GM19023 (cell line): ENCODE measurements at regions not wholly inside any gene's neighbourhood (a gene's known extent, or its start where the extent isn't known, plus 50 kb on each side); places are given as distances from the start of the nearest gene placed in this dataset.
A peak's percentile ranks its signal among the peaks of the same experiment; 100 is the strongest.
"Not testable (repeated sequence)": the region's sequence is repeated elsewhere in the genome, so short reads cannot be mapped to it uniquely, and the experiment has no call there.

Experiments
- ATAC-seq: cut with Tn5 transposase; IDR thresholded peaks from one replicate; pipeline ENCODE4 v1.9.1; 2021; ENCODE audit warnings: mild to moderate bottlenecking, moderate library complexity; ENCODE audit not compliant: unreplicated experiment

DNA sequence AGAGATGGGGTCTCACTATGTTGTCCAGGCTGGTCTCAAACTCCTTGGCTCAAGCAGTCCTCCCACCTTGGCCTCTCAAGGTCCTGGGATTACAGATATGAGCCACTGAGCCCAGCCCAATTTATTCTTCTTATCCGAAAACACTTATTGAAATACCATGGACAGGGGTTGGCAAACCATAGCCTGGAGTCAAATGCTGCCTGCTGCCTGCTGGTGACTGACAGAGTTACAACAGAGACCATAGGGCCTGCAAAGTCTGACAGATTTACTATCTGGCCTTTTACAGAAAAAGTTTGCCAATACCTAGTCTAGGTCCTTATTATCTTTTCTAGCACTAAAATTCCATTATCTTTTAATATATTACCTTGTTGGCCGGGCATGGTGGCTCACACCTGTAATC is 87.1 kb upstream of the ZNF281 start:
- ATAC-seq = no peak

DNA sequence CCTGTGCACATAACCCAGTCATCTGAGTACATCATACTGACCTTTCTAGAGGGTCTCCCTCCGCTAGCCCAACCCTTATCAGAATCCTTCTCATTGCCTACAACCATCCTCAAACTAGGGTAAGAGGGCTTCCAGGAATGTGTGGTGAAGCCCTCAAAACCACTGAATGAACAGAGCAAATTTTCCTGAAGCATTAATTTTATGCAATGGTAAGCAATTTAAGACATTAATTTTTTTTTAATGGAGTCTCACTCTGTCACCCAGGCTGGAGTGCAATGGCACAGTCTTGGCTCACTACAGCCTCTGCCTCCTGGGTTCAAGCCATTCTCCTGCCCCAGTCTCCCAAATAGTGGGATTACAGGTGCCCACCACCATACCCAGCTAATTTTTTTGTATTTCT is 86.1 kb upstream of the ZNF281 start:
- ATAC-seq = no peak

DNA sequence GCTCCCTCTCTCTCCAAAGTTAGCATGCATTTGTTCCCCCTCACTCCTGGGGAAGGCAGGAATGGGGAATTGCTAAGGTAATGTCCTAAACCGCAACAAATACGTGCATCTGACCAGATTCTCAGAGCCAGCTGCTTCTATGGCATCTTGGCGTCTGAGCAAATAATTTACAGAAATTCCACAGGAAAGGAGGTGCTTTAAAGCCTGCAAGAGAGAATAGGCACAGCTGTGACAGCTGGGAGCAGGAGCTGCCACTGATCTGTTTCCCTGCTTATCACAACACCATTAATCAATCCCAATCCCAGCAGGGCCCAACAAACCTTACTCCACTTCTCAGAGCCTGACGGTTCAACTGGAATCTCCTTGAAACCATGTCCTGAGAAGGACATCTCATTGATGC is 83.5 kb upstream of the ZNF281 start:
- no peak for ATAC-seq

DNA sequence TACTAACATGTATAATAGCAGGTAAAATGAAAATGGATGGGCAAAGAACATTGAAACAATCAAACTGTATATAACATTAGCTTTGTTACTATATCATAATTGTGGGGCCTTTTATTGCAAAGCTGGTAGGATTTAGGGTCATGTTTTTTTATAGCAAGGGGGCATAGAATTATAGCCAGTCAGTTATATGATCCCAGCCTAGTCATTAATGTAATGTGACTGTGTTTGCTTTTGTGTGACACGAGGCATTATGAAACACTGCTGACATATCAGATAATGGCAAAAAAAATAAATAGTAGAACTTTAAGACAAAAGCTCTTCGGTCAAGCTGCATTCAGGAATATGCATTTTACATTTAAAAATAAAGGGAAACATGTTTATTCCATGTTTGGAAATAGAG is 81.3 kb upstream of the ZNF281 start:
- ATAC-seq = no peak

DNA sequence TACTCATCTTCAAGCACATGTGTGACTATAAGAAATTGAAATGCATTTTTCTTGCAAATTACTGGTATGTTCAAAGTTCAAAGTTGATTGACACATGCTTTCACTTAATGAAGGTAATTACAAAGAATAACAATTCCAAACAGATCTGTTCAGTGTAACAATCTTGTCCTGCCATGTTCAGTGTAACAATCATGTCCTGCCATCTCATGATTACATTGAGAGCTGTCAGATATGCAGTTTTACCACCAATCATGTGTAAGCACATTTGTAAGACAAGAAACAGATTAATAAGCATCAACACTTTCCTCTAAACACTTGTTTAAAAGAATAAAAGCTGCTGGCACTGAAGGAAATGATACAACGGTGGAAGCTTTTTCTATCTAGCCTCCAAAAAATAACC is 80.3 kb upstream of the ZNF281 start:
- ATAC-seq = no peak

DNA sequence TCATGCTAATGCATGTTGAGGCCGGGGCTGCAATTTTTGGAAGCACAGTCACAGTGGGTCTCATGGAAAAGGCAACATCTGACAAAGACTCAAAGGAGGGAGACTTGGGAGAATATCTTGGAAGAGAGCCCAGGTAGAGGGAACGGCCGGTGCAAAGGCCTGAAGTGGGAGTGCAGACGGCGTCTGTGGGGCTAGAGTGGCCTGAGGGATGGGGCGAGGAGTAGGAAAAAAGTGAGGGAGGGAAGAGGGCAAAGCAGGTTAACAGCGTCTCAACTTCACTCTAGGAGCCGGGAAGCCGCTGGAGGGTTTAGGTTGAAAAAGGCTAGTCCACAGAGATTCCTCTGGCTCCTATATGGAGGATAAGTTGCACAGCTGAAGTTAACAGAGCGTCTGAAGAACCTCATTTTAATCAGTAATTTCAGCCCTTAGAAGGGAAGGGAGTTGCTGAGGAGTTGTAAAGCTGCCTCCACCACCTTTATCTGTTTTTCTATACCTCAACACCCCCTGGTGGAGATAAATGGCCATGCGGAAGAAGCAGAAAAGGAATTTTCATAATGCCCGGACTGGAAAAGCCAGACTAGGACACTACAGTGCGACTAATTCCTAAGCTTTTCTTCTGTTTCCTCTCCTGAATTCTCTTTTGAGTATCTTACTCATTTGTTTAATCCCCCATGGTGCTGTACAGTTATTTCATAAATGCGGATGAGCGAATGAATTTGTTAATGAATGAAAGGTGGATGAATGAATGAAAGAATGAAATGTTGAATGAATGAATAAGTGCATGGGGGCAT is 78.7 kb upstream of the ZNF281 start:
- ATAC-seq = peak; percentile 53

DNA sequence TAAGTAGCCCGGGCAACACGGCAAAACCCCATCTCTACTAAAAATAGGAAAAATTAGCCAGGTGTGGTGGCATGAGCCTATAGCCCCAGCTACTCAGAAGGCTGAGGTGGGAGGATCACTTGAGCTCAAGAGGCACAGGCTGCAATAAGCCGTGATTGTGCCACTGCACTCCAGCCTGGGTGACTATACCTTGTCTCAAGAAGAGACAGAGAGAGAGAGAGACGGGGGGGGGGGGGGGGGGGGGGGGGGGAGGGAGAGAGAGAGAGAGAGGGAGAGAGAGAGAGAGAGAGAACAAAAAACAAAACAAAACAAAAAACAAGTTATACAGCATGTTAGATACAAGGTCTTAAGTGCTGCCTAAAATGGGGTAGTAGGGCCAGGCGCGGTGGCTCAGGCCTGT is 77.8 kb upstream of the ZNF281 start:
- ATAC-seq = no peak

DNA sequence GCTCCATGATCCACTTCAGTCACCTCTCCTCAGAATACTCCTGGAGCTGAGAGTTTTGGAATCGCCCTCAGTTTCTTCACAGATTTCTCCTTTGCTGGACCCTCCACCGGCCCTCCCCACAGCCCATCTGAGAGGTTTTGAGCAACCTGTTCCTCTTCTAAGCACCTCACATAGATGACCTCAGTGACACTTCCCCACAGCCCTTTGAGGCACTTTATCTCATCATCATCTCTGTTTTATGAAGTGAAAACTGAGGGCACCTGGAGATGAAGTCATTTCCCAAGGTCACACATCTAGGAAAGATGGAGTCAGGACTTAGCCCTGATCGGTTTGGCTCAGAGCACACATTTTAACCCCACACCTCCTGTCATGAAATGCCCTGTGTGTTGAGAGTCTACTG is 76.8 kb upstream of the ZNF281 start:
- ATAC-seq = no peak

DNA sequence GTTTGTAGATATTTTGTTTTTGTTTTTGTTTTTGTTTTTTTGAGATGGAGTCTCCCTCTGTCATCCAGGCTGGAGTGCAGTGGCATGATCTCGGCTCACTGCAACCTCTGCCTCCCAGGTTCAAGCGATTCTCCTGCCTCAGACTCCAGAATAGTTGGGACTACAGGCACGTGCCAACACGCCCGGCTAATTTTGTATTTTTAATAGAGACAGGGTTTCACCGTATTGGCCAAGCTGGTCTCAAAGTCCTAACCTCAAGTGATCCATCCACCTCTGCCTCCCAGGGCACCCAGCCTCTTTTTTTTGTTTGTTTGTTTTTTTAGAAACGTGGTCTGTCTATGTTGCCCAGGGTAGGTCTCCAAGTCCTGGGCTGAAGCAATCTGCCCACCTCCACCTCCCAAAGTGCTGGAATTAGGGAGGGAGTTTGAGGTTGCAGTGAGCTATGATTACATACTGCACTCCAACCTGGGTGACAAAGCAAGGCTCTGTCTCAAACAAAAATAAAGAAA is 74.7 kb upstream of the ZNF281 start:
- not testable (repeated sequence) for ATAC-seq

DNA sequence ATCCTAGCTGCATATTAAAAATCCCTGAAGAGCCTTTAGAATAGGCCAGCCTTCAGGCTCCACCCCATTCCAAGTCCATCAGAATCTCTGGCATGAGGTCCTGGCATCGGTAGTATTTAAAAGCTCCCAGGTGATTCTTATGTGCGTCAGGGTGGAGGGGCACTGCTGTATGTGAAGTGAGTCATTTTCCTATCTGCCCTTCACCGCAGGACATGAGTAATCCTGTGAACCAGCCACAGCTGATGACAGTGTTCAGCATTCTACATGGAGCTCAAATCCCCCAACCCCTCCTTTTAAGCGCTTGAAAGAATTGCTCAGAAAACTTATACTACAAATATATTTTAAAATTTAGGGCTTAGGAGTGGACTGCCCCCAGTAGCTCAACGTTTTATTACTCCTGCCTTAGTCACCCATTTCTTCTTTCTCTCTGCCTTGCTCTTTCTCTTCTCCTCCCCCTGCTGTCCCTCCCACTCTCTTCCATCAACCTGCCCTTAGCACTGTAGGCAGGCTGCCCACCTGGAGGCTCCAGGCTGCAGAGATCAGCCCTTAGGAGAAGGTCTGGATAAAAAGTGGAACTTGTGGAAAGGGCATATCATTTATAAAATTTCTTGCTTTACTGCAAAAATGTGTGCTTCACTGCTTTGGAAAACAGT is 73.8 kb upstream of the ZNF281 start:
- peak; percentile 98 for ATAC-seq

DNA sequence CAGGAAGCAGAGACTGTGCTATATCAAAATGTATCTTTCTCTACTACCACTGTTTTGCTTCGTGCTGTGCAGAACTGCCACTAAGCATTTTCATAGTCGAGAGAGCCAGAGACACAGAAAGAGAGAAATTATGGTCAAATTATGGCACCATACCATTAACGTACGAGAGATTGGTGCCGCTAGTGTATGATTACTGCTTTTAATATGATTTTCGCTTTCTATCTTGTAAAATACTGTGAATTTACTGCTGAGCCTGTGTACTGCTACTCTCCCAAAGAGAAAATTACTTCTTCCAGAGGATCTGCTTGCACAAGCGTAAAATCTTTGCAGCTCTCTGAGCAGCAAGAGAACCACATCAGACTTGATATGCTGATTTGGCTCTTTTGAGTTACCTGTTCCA is 71.1 kb upstream of the ZNF281 start:
- ATAC-seq = no peak

DNA sequence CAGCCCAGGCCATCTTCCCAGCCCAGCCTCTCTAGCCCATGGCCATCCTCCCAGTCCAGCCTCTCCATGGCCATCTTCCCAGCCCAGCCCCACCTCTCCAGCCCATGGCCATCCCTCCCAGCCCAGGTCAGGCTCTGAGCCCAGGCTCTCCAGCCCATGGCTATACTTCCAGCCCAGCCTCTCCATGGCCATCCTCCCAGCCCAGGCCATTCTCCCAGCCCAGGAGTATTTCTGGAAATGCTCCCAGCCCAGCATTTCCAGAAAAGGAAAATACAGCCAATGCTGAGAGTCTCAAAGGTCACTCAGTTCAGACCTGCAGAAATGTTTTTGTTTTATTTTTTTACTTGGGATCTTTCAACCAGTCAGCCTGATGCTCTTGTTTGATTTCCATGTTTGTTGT is 70.0 kb upstream of the ZNF281 start:
- no peak for ATAC-seq

DNA sequence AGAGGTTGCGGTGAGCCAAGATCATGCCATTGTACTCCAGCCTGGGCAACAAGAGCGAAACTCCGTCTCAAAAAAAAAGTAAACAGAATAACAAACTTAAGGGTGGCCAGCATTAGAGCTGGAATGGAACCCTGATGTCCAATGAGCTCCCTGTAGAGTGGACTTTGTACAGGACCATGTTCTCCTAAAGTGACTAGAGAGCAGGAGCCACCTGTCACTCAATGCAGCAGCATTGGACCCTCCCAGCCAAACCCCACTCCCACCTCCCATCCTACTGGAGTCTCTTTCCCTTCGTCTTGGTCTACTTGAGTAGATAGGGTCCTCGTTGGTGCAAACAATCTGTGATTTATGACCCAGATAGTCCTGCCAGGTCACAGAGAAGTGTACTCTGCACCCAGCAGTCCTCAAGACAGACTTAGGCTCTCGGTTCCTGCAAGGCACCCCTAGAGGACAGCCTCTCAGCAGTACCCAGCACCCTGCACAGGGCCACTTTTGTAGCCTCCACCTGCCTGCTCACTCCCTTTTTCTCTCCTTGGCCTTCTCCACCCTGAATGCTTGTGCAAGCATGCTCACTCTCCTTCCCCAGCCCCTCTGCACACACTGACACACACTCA is 69.2 kb upstream of the ZNF281 start:
- no peak for ATAC-seq

DNA sequence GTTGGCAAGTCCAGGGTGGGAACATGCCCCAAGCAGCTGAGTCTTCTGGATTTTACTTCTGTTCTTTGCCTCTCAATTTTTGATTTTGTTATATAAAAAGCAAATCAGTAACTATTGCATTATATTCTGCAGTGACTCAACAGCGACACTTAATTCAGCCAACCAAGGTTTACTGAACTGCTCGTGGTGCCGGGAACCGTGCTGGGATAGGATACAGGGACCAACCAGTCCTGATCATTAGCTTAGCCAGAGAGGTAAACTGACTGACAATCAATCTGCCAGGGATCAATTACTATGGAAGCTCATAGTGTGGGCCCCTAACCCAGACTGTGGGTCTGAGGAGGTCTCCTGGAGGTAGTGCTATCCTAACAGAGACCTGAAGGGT is 68.4 kb upstream of the ZNF281 start:
- ATAC-seq = no peak

DNA sequence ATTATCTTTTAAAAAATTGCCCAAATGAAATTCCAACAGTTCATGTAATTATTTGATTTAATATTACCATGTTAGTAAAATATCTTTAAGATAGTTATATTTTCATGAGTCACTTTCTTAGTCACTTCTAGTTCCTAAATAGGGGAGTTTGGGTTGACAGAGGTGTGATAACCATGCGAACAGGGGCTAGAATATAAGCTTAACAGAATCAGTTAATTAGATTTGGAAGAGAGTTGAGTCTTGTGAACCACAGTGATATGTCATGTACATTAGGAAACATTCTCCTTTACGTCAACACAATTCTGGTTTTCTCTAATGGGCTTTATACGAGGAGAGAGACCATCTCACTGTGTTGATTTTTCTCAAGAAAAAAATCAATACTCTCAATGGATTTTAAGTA is 64.8 kb upstream of the ZNF281 start:
- no peak for ATAC-seq

DNA sequence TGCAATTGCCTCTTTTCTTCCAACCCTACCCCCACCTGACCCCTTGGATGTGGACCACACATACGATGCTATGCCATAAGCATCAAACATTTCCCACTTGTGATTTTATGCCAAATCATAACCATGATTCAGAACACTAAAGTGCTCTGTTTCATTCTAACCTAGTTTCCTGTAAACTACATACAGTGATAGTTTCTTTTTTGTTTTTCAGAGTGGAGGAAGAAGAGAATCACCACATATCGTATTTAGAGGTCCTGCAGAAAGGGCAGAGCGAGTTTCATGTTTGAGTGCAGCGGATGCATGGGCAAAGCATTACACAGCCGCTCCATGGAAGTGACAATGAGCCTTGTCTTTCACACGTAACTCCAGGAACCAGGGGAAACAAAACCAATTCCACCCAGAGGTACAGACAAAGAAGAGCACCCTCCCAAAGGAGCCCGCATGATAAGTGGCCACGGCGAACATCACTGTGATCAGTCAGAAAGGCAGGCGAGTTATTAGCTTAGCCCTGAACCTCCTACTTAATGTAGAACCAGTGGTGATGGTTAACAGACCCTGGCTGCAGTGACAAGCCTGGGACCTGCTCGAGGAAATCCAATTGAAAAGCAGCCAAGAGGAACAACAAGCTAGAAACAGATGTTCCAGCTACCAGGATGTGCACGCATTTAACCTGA is 64.0 kb upstream of the ZNF281 start:
- ATAC-seq = peak; percentile 71

DNA sequence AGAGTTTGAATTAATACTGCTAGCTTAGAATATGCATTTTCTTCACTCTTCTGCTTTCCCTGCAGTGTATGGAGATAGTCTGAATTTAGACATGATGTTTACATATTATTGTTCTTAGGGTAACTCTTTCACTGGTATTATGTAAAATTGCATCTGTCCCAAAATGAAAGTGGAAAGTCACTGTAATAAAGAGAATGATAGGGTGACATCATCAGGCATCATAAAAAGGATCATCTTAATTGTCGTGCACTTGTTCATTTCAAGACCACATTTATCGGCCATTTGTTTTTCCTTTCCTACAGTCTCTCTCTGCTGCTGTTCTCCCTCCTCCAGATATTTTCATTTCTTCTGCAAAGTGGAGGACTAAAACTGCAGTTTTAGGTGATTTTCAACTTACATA is 61.9 kb upstream of the ZNF281 start:
- no peak for ATAC-seq

DNA sequence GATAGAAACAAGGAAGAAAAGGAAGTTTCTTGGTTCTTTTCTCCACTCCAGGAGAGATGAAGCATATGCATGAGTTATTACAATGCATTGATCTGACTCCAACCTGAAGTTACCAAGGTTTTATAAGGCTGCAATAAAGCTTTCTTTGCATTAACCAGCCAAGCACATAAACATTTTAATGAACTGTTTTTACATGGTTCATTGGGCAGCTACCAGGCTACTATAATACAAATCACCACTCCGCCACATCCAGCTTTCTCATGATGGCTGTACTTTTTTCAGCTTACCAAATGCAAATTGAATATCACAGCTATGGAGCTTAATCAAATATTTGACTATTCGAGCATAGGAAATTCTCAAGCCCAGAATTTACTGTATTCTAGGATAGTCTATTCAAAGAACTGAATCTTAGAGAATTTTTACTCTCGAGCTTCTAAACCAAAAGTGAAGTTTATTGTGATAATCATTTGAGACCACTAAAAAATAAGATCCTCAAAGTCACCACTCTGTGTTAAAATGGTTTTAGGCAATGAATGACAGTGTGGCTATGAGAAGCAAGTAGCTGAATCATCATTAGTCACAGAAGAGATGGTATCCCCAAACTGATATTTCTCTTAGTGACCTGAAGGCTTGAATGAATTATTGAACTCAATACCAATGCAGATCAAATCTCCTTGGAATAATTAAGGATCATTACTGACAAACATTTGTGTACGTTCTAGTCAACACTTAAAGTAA is 58.6 kb upstream of the ZNF281 start:
- no peak for ATAC-seq

DNA sequence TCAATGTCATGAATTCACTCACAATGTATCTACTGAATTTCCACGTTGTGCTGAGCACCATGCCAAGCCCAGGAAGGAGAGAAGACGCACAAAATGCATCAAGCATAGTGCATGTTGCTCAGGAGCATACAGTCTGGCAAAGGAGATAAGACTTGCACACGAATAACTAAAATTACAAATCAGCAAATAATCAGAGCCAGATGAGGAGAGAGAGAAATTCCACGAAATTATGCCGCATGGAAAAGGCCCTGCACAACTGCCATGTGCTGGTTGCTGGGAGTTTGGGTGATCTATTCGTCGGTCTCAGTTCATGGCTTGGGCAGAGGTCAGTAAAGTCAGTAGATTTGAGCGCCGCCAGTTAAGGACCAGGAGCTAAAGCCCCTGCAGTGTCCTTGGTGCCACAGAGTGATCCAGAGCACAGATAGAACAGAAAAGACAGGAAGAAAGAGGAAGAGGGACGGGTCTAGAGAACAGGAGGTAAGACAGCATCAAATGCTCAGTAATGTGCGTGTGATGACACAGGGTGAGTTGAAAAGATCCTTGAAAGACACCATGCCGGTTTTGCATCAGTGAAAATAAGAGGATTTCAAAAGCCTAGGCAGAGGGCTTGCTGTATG is 55.1 kb upstream of the ZNF281 start:
- ATAC-seq = no peak
